Body of pancreas (tissue), 4 donors: ENCODE measurements at regions not wholly inside any gene's neighbourhood (a gene's known extent, or its start where the extent isn't known, plus 50 kb on each side); places are given as distances from the start of the nearest gene placed in this dataset.

Experiments used
- POLR2A ChIP-seq, 3 donors: fragments of 450-650 bp; IDR thresholded peaks; one replicate each; pipeline ENCODE4 v1.6.1; 2016; ENCODE audit warnings: antibody characterized with exemption in 3 of 3, mild to moderate bottlenecking in 2 of 3
- TF ChIP-seq, protein P1 (sequence below), 7 experiments: fragments of 450-650 bp in 4 of 7; fragments of 200-600 bp in 3 of 7; sonication (generic) in 3 of 7; IDR thresholded peaks; one replicate each; pipeline ENCODE4 v1.5.1; 2016 to 2019; ENCODE audit warnings: antibody characterized with exemption in 7 of 7

DNA sequence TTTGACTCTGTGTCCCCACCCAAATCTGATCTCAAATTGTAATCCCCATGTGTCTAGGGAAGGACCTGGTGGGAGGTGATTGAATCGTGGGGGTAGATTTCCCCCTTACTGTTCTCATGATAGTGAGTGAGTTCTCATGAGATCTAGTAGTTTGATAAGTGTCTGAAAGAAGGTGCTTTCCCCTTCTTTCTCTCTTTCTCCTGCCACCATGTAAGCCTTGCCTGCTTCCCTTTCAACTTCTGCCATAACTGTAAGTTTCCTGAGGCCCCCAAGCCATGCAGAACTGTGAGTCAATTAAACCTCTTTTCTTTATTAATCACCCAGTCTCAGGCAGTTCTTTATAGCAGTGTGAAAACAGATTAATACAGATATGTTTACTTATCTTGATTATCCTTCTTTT lies 266.5 kb upstream of the GYPC start:
- TF ChIP-seq, protein P1, sequence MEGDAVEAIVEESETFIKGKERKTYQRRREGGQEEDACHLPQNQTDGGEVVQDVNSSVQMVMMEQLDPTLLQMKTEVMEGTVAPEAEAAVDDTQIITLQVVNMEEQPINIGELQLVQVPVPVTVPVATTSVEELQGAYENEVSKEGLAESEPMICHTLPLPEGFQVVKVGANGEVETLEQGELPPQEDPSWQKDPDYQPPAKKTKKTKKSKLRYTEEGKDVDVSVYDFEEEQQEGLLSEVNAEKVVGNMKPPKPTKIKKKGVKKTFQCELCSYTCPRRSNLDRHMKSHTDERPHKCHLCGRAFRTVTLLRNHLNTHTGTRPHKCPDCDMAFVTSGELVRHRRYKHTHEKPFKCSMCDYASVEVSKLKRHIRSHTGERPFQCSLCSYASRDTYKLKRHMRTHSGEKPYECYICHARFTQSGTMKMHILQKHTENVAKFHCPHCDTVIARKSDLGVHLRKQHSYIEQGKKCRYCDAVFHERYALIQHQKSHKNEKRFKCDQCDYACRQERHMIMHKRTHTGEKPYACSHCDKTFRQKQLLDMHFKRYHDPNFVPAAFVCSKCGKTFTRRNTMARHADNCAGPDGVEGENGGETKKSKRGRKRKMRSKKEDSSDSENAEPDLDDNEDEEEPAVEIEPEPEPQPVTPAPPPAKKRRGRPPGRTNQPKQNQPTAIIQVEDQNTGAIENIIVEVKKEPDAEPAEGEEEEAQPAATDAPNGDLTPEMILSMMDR (IDR thresholded peaks at IDR 0.05): no peak
- no peak for TF ChIP-seq POLR2A (IDR thresholded peaks at IDR 0.05)
